Activated CD4-positive, alpha-beta T cell treated with anti-CD3 and anti-CD28 coated beads, Interleukin-2, Interleukin-6, amounts not matched to agents 100 ng/mL and 50 ng/mL, durations not matched to agents 16 hours and 8 hours (primary cell): ENCODE measurements at regions not wholly inside any gene's neighbourhood (a gene's known extent, or its start where the extent isn't known, plus 50 kb on each side); places are given as distances from the start of the nearest gene placed in this dataset.

Source experiments
- DNase-seq: peaks from one replicate; pipeline ENCODE4 v3.0.0-alpha.2; 2020

GRCh38 chr10:110375121-110375520 lies 70.4 kb upstream of the SMNDC1 start:
- no peak for DNase-seq

GRCh38 chr10:110376021-110376766 lies 71.5 kb upstream of the SMNDC1 start:
- no peak for DNase-seq

GRCh38 chr10:110376767-110377160 lies 72.0 kb upstream of the SMNDC1 start:
- DNase-seq: no peak

- DNase-seq: no peak
Measured at GRCh38 chr10:110378006-110378405, 73.3 kb upstream of the SMNDC1 start.

- no peak for DNase-seq
Measured at GRCh38 chr10:110378533-110379108, 73.9 kb upstream of the SMNDC1 start.

- DNase-seq: no peak
Measured at GRCh38 chr10:110379831-110380230, 75.1 kb upstream of the SMNDC1 start.

- DNase-seq: no peak
Measured at GRCh38 chr10:110380293-110380692, 75.6 kb upstream of the SMNDC1 start.

GRCh38 chr10:110382695-110383094 lies 78.0 kb upstream of the SMNDC1 start:
- DNase-seq: no peak

- no peak for DNase-seq
Measured at GRCh38 chr10:110387617-110387982, 82.9 kb upstream of the SMNDC1 start.

- peak; percentile 27 for DNase-seq
Measured at GRCh38 chr10:110387983-110388686, 83.4 kb upstream of the SMNDC1 start.

- no peak for DNase-seq
Measured at GRCh38 chr10:110388687-110389052, 84.0 kb upstream of the SMNDC1 start.

- no peak for DNase-seq
Measured at GRCh38 chr10:110389255-110389654, 84.5 kb upstream of the SMNDC1 start.

GRCh38 chr10:110391541-110391940 lies 86.8 kb upstream of the SMNDC1 start:
- DNase-seq: no peak

GRCh38 chr10:110392121-110392520 lies 87.4 kb upstream of the SMNDC1 start:
- no peak for DNase-seq

- no peak for DNase-seq
Measured at GRCh38 chr10:110392868-110393740, 88.4 kb upstream of the SMNDC1 start.

GRCh38 chr10:110393866-110394265 lies 89.1 kb upstream of the SMNDC1 start:
- no peak for DNase-seq

- no peak for DNase-seq
Measured at GRCh38 chr10:110394296-110394695, 89.6 kb upstream of the SMNDC1 start.

- DNase-seq: no peak
Measured at GRCh38 chr10:110394898-110395297, 90.2 kb upstream of the SMNDC1 start.

GRCh38 chr10:110395350-110396283 lies 90.9 kb upstream of the SMNDC1 start:
- peak; percentile 76 for DNase-seq

GRCh38 chr10:110396284-110396651 lies 91.5 kb upstream of the SMNDC1 start:
- no peak for DNase-seq

GRCh38 chr10:110397856-110398255 lies 93.1 kb upstream of the SMNDC1 start:
- no peak for DNase-seq

GRCh38 chr10:110398419-110399105 lies 93.8 kb upstream of the SMNDC1 start:
- no peak for DNase-seq
